ENCODE measurements at regions not wholly inside any gene's neighbourhood (a gene's known extent, or its start where the extent isn't known, plus 50 kb on each side); places are given as distances from the start of the nearest gene placed in this dataset.
"Not testable (repeated sequence)": the region's sequence is repeated elsewhere in the genome, so short reads cannot be mapped to it uniquely, and the experiment has no call there.

DNA sequence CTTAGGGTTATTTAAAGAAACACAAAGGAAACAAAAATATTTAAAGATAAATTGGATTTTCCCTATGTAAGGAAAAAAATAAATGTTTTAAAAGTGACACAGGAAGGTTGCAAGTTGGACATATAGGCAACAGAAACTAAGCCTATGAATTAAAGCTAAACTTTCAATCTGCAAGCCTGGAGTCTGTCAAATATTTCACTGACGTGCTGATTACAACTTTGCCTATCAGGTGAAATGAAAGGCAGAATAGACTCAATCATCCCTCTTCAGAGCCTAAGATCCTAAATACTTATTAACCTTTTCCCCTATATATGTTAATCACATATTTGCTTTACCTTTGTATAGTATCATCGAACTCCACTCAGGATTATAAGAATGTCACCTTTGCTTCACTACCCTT lies 1068.0 kb upstream of the ALCAM start:
- DNase-seq (ENCODE audit: low spot score) (no peak), ATAC-seq (no peak)
- Mint-ChIP-seq H3K27ac (no peak overlapping the region), H3K36me3 (no peaks in the 10 kb centered on the region), H3K4me3 (no peak overlapping the region), H3K4me1 (ENCODE audit: low read depth in 2 of 2) (no peaks in the 10 kb centered on the region), H3K27me3 (no peaks in the 10 kb centered on the region), H3K9me3 (peaks cover 14% of the 10 kb centered on the region)

DNA sequence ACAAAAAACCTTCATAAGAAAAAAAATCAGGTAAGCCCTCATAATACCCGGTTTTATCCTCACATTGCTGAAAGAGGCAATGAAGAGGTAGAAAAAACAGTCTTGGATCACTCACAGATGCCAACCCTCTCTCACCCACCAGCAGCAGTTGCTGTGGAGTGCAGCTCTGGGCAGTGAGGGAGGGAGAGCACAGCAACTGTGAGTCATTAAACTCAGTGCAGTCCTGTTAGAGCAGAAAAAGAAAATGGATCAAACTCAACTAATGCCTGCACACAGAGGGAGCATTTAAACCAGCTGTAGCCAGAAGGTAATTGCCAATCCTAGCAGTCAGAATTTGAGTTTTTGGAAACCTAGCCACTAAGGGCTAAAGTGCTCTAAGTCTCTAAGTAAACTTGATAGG lies 1050.6 kb upstream of the ALCAM start:
- Mint-ChIP-seq H3K4me1 (ENCODE audit: low read depth in 2 of 2) (no peaks in the 10 kb centered on the region), H3K4me3 (no peak overlapping the region), H3K9me3 (peaks cover 21% of the 10 kb centered on the region), H3K36me3 (peaks cover 8% of the 10 kb centered on the region), H3K27me3 (no peaks in the 10 kb centered on the region), H3K27ac (no peak overlapping the region)
- DNase-seq (ENCODE audit: low spot score) = no peak
- no peak for ATAC-seq

- H3K27ac Mint-ChIP-seq = no peak overlapping the region
These were observed 1043.5 kb upstream of the ALCAM start for GRCh38 chr3:104323226-104323625.

DNA sequence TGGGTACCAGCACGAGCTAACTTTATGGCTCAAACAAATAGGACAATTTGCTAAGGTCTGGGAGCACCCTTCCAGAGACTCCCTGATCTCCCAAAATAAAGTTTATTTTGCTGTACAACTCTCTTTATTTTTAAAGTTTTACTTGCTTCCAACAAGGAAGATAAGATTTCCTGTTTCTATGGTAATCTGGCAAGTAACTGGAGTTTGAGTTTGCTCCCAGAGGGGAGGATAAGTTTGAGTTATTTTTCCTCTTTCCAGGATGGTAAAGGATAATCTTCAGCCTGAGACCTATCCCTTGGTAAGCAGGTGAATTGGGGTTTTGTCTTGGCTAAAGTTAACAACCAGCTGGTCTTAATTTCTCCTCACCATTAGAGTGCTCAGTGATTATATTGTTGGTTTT lies 1019.4 kb upstream of the ALCAM start:
- no peak overlapping the region for H3K27ac Mint-ChIP-seq
- H3K36me3 Mint-ChIP-seq = no peaks in the 10 kb centered on the region
- H3K4me3 Mint-ChIP-seq = no peak overlapping the region
- H3K9me3 Mint-ChIP-seq = peaks cover 14% of the 10 kb centered on the region
- ATAC-seq (no peak), DNase-seq (ENCODE audit: low spot score) (no peak)
- H3K27me3 Mint-ChIP-seq = no peaks in the 10 kb centered on the region
- H3K4me1 Mint-ChIP-seq (ENCODE audit: low read depth in 2 of 2) = no peaks in the 10 kb centered on the region

More at GRCh38 chr3:104323226-104323625, 1043.5 kb upstream of the ALCAM start:
- peaks cover 42% of the 10 kb centered on the region for H3K9me3 Mint-ChIP-seq
- no peak for DNase-seq (ENCODE audit: low spot score)
- no peaks in the 10 kb centered on the region for H3K27me3 Mint-ChIP-seq
- no peaks in the 10 kb centered on the region for H3K4me1 Mint-ChIP-seq (ENCODE audit: low read depth in 2 of 2)
- no peak overlapping the region for H3K4me3 Mint-ChIP-seq
- no peak for ATAC-seq
- peaks cover 19% of the 10 kb centered on the region for H3K36me3 Mint-ChIP-seq

DNA sequence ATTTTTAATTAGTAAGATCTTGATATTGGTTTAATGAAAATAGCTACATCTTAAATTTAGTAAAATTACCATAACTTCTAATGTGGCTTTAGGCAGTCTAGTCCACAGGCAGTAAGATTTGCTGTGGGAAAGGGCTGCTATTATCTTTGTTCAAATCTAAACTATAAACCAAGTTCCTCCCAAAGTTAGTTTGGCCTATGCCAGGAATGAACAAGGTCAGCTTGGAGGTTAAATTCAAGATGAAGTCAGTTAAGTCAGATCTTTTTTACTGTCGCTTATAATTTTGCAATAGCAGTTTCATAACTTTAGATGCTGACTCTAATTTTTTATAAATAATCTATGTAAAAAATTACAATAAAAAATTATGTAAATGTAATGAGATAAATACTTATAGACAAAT lies 1016.9 kb upstream of the ALCAM start:
- H3K9me3 Mint-ChIP-seq = peaks cover 22% of the 10 kb centered on the region
- DNase-seq (ENCODE audit: low spot score) (no peak), ATAC-seq (no peak)
- H3K4me1 Mint-ChIP-seq (ENCODE audit: low read depth in 2 of 2) = no peaks in the 10 kb centered on the region
- no peak overlapping the region for H3K27ac Mint-ChIP-seq
- no peaks in the 10 kb centered on the region for H3K36me3 Mint-ChIP-seq
- H3K27me3 Mint-ChIP-seq = no peaks in the 10 kb centered on the region
- H3K4me3 Mint-ChIP-seq = no peak overlapping the region

- Mint-ChIP-seq H3K27me3 (no peaks in the 10 kb centered on the region), H3K4me3 (no peak overlapping the region), H3K27ac (no peak overlapping the region), H3K9me3 (peaks cover 14% of the 10 kb centered on the region), H3K4me1 (ENCODE audit: low read depth in 2 of 2) (no peaks in the 10 kb centered on the region), H3K36me3 (no peaks in the 10 kb centered on the region)
- ATAC-seq = no peak
- DNase-seq (ENCODE audit: low spot score) = no peak
These were observed 1012.8 kb upstream of the ALCAM start for GRCh38 chr3:104353951-104354350.

DNA sequence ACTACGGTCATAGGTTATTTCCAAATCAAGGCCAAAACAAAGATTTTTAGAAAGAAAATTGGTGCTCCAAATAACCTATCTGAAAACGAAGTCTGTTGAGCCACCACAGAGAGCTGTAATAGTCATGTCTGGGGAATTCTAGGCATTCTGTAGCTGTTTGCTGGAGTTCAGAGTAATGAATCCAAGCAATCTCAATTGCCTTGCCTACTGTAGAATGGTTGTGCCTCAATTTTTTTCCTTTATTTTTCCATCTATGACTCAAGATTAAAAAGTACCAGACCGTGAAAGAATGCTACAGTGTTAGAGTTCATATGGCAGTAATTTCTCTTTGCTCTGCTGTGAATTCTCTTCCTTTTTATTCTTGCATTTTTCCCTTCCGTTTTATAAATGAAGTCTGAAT lies 1007.2 kb upstream of the ALCAM start:
- H3K4me1 Mint-ChIP-seq (ENCODE audit: low read depth in 2 of 2) = no peaks in the 10 kb centered on the region
- H3K4me3 Mint-ChIP-seq = no peak overlapping the region
- H3K27me3 Mint-ChIP-seq = no peaks in the 10 kb centered on the region
- ATAC-seq (no peak), DNase-seq (ENCODE audit: low spot score) (no peak)
- H3K27ac Mint-ChIP-seq = no peak overlapping the region
- H3K36me3 Mint-ChIP-seq = no peaks in the 10 kb centered on the region
- H3K9me3 Mint-ChIP-seq = peaks cover 12% of the 10 kb centered on the region

DNA sequence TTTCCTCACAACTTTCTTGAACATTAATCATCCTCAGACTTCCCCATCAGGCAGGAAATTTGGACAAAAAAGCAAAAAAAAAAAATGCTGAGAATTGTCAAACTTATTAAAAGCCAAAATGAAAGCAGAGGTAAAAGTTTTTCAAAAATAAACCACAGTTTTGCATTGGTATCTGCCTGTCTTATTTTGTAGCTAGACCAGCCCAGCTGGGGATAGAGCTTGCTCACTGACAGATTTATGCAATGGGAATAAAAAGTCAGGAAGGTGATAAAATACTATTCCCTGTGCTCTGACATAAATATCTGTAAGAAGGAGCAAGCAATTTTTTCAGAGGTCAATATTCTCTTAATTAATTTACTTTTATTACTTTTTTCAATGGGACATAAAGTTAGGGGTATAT lies 1006.7 kb upstream of the ALCAM start:
- Mint-ChIP-seq H3K27me3 (no peaks in the 10 kb centered on the region), H3K9me3 (peaks cover 11% of the 10 kb centered on the region), H3K36me3 (no peaks in the 10 kb centered on the region), H3K4me1 (ENCODE audit: low read depth in 2 of 2) (no peaks in the 10 kb centered on the region), H3K4me3 (no peak overlapping the region), H3K27ac (no peak overlapping the region)
- ATAC-seq = no peak
- no peak for DNase-seq (ENCODE audit: low spot score)

- peaks cover 11% of the 10 kb centered on the region for H3K9me3 Mint-ChIP-seq
- H3K27me3 Mint-ChIP-seq; H3K36me3 Mint-ChIP-seq; DNase-seq (ENCODE audit: low spot score); ATAC-seq; H3K4me3 Mint-ChIP-seq; H3K4me1 Mint-ChIP-seq (ENCODE audit: low read depth in 2 of 2); H3K27ac Mint-ChIP-seq: not testable (repeated sequence)
These were observed 1005.0 kb upstream of the ALCAM start for GRCh38 chr3:104361748-104362147.

DNA sequence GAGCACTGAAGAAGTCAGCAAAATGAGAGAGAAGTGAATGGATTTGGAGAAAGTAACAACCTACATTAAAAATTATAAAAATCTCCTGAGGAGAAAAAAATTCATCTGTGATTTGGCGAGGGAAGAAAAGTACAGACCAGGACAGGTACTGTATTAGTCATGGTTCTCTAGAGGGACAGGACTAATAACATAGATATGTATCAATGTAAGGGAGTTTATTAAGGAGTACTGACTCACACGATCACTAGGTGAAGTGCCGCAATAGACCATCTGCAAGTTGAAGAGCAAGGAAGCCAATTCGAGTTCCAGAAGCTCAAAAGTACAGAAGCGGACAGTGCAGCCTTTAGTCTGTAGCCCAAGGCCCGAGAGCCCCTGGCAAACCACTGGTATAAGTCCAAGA lies 1004.4 kb upstream of the ALCAM start:
- no peak overlapping the region for H3K27ac Mint-ChIP-seq
- H3K36me3 Mint-ChIP-seq = no peaks in the 10 kb centered on the region
- H3K9me3 Mint-ChIP-seq = peaks cover 11% of the 10 kb centered on the region
- no peak for DNase-seq (ENCODE audit: low spot score)
- no peak for ATAC-seq
- no peaks in the 10 kb centered on the region for H3K27me3 Mint-ChIP-seq
- no peaks in the 10 kb centered on the region for H3K4me1 Mint-ChIP-seq (ENCODE audit: low read depth in 2 of 2)
- H3K4me3 Mint-ChIP-seq = no peak overlapping the region

DNA sequence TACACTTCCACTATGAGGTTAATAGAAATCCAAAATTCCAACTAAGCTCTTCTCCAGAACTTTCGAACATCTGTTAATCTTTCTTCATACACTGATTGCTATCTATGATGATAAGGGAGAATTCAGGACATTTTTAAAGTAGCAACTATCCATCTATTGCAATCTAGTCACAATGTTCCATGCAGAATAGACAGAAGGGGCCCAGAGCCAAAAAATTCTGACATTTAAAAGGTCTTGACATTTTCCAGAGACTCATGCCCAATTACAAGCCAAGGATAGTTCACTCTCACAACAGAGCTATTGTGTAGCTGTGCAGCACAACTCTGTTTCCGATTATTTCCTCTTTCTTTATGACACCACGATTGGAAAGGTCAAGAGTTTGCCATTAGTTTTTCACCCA lies 999.7 kb upstream of the ALCAM start:
- no peak overlapping the region for H3K27ac Mint-ChIP-seq
- ATAC-seq = no peak
- H3K9me3 Mint-ChIP-seq = peaks cover 8% of the 10 kb centered on the region
- H3K4me3 Mint-ChIP-seq = no peak overlapping the region
- no peaks in the 10 kb centered on the region for H3K36me3 Mint-ChIP-seq
- H3K27me3 Mint-ChIP-seq = no peaks in the 10 kb centered on the region
- no peak for DNase-seq (ENCODE audit: low spot score)
- H3K4me1 Mint-ChIP-seq (ENCODE audit: low read depth in 2 of 2) = no peaks in the 10 kb centered on the region

DNA sequence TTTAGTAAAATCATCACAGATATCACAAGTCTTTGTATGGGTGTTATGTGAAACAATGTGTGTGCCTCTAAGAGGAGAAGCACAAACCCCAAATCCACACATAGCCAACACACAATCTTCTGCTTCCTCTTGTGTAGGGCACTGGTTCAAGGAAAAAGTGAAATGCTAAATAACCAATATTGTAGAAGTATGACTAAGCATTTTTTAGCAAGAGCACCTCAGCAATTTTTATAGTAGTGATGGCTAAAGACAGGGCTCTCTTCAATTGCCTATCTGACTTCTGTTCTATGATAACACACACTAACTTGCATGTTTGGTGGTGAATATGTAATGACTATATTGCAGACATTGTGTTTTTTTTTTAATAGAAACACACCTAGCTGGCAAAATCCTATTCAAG lies 997.9 kb upstream of the ALCAM start:
- Mint-ChIP-seq H3K4me1 (ENCODE audit: low read depth in 2 of 2) (no peaks in the 10 kb centered on the region), H3K27ac (no peak overlapping the region), H3K27me3 (no peaks in the 10 kb centered on the region), H3K36me3 (no peaks in the 10 kb centered on the region), H3K4me3 (no peak overlapping the region), H3K9me3 (peaks cover 6% of the 10 kb centered on the region)
- DNase-seq (ENCODE audit: low spot score) (no peak), ATAC-seq (no peak)

- H3K27me3 Mint-ChIP-seq = no peaks in the 10 kb centered on the region
- H3K36me3 Mint-ChIP-seq = no peaks in the 10 kb centered on the region
- ATAC-seq = no peak
- no peak overlapping the region for H3K27ac Mint-ChIP-seq
- H3K9me3 Mint-ChIP-seq = peaks cover 20% of the 10 kb centered on the region
- no peak overlapping the region for H3K4me3 Mint-ChIP-seq
- DNase-seq (ENCODE audit: low spot score) = no peak
- H3K4me1 Mint-ChIP-seq (ENCODE audit: low read depth in 2 of 2) = no peaks in the 10 kb centered on the region
These were observed 981.3 kb upstream of the ALCAM start for GRCh38 chr3:104385421-104385820.

DNA sequence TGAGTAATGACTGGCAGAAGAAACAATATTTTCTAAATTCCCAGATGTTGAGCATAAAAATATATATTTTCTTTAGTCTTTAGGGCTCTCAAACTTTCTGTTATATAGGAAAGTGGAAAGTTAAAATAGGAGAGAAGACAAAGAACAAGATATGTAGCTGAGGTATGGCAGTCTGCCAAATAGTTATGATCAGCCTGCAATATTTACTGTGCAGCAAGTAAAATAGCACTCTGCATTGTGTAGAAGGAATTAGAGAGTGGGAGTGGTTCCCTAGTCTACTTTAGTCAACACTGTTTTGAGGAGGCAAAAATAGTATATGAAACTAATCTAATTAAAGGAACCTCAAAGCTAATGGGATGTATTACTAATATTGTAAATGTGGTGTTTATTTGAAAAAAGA lies 978.1 kb upstream of the ALCAM start:
- no peak overlapping the region for H3K4me3 Mint-ChIP-seq
- H3K9me3 Mint-ChIP-seq = peaks cover 19% of the 10 kb centered on the region

GRCh38 chr3:104392327-104392726 lies 974.4 kb upstream of the ALCAM start:
- Mint-ChIP-seq H3K9me3 (peaks cover 17% of the 10 kb centered on the region), H3K4me3 (no peak overlapping the region), H3K4me1 (ENCODE audit: low read depth in 2 of 2) (no peaks in the 10 kb centered on the region), H3K27me3 (no peaks in the 10 kb centered on the region), H3K27ac (no peak overlapping the region), H3K36me3 (no peaks in the 10 kb centered on the region)
- no peak for ATAC-seq
- no peak for DNase-seq (ENCODE audit: low spot score)

More for the DNA sequence above, 978.1 kb upstream of the ALCAM start:
- H3K4me1 Mint-ChIP-seq (ENCODE audit: low read depth in 2 of 2) = no peaks in the 10 kb centered on the region
- no peak for DNase-seq (ENCODE audit: low spot score)
- H3K36me3 Mint-ChIP-seq = no peaks in the 10 kb centered on the region
- no peak for ATAC-seq
- H3K27ac Mint-ChIP-seq = no peak overlapping the region
- H3K27me3 Mint-ChIP-seq = no peaks in the 10 kb centered on the region
